GM20000 (cell line): ENCODE measurements at regions not wholly inside any gene's neighbourhood (a gene's known extent, or its start where the extent isn't known, plus 50 kb on each side); places are given as distances from the start of the nearest gene placed in this dataset.

Experiments used
- DNase-seq: peaks from one replicate; pipeline ENCODE4 v3.0.0; 2012; ENCODE audit warnings: low spot score
- TF ChIP-seq, protein P1 (sequence below): IDR thresholded peaks from 2 replicates; pipeline ENCODE4 v1.5.1; 2012; ENCODE audit warnings: mild to moderate bottlenecking, control low read depth; ENCODE audit errors: extremely low read depth, missing control alignments

DNA sequence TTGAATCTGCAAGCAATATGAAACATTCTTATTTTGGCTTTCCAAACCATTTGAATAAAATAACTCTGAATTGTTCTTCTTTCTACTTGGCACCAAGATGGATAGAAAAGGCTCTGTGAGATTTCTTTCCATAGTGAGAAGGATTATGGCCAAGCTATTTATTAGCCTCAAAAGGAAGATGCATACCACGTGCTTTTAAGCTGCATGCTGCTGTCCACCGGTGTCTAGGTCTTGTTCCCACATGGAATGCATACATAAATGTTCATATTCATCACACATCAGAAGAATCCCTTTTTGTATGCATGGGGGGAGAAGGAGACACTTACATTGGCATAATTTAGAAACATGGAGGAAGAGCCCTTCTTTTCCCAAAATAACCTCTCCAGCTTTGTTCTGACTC is 273.4 kb downstream of the FAM76B start:
- TF ChIP-seq, protein P1, sequence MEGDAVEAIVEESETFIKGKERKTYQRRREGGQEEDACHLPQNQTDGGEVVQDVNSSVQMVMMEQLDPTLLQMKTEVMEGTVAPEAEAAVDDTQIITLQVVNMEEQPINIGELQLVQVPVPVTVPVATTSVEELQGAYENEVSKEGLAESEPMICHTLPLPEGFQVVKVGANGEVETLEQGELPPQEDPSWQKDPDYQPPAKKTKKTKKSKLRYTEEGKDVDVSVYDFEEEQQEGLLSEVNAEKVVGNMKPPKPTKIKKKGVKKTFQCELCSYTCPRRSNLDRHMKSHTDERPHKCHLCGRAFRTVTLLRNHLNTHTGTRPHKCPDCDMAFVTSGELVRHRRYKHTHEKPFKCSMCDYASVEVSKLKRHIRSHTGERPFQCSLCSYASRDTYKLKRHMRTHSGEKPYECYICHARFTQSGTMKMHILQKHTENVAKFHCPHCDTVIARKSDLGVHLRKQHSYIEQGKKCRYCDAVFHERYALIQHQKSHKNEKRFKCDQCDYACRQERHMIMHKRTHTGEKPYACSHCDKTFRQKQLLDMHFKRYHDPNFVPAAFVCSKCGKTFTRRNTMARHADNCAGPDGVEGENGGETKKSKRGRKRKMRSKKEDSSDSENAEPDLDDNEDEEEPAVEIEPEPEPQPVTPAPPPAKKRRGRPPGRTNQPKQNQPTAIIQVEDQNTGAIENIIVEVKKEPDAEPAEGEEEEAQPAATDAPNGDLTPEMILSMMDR: no peak
- no peak for DNase-seq

DNA sequence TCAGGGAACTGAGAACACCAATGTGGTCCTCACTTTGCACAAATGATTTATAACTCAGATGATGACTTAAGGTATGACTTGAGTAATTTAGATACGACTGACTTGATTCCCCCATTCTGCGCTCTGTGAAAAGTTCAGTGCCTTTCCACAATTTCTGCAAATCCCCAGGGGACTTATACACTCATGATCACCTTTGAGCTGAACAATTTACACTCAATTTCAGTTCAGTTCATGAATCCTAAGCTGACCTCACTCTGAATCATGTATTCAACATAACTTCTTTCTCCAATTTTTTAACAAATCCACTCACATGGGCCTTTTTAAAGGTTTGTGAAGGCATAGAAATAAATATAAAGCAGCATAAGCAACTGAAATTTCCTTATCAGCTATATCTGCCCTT is 274.2 kb downstream of the FAM76B start:
- no peak for DNase-seq
- TF ChIP-seq, protein P1: no peak

DNA sequence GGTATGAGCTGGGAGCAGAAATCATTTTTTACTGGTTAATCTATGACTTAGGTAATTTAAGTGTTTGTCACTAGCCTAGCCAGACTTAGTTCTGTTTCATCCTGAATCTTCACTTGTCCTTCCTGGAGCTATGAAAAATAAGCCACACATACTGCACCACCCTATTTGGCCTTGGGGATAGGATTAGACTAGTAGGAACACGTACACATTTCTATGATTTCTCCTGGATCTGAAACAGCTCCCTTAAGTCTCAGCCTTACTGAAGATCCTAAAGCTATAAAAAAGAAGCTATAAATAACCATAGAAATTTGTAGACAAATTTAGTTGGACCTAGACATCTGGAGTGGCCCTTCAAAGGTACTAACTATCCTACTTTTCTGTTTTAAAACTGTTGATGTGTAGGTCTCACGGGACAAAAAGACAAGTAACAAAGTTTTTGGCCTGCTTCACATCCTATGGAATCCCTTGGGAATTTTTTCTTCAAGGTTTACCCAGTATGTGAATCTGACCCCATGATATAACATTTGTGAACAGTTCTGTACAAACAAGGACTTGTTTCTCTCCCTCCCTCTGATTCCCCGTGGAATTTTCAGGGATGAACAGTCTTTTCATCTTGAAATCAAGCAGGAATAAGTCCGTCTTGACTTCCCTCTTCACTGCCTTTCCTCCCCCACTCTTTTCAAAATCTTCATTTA is 275.0 kb downstream of the FAM76B start:
- TF ChIP-seq, protein P1: no peak
- DNase-seq: no peak

DNA sequence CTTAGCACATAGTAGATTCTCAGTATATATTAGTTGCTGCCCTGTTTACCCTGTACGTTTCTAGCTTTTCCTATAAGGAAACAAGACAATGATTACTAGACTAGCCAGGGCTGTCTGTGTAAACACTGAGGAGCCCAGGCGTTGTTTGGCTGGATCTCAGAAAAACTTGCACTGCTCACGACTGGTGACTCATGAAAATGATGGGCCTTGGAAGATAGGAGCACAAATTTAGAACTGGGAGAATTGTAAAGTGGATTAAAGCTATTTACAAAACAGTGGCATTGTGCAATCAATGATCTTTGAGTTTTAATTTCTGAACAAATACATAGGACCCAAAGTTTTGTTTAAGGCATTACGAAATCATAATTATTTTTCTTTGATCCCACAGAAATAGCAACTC is 276.9 kb downstream of the FAM76B start:
- DNase-seq: no peak
- TF ChIP-seq, protein P1: no peak

DNA sequence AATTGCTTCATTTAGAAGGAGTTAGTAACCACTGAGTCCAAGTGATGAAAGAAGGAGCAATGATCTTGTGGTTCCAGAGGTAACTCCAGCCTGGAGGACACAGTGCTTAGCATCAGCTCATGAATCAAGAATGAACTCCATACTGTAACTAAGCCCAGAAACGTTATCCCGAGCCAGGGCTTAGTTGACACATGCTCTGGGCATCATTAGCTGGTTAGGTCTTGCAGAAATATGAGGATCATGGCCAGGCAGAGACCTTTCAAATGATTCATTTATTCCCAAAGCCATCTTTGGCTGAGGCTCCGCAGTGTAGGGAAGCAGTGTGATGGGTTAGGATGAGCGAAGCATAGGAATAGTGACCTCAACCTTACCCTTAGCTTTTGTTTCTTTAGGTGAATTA is 277.4 kb downstream of the FAM76B start:
- TF ChIP-seq, protein P1: no peak
- DNase-seq: no peak

DNA sequence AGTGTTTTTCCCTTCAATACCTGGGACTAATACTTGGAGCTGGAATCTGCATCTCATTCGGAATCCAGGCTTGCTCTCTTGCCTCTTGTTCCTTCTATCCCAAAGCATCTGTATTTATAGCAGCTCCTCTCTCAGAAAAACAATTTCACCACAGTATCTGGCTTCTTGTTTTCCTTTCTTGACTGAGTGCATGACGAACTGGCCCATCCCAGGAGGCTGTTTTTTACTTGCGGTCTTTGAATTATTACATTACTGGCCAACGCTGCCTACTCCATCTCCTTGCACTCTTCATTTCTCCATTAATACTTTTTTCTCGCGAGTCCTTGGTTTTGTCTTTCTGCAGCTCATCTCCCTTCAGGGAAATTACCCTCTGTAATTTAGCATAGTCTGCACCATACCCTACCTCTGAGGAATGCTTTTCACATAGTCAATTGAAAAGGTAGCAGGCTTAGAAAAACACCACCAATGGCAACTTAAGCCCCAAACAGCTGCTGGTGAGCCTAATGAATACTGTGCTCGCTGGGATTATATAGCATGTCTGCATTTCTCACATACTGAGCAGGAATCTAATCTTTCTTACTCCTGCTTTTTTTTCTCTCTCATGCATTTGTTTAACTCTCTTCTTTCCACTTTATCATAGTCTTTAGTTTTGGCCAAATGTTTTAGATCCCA is 277.4 kb upstream of the SESN3 start:
- DNase-seq: no peak
- TF ChIP-seq, protein P1: no peak

DNA sequence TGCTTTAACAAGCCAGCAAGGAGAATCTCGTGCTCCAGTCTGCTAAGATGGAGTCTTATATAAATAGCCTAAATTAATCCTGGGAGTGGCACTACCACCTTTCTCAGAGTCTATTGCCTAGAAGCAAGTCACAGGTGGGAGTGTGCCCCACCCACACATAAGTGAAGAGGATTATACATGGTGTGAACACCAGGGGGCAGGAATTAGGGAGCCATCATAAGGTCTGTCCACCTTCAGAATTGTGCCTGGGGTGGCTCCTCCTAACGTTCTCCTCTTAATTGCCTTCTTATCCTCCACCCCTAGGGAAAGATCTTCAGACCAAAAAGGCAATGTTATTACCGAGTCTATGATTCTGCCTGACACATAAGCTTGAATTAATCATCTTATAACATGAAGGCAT is 276.8 kb upstream of the SESN3 start:
- TF ChIP-seq, protein P1: no peak
- no peak for DNase-seq
